Nephron progenitor cell (in vitro differentiated cells): ENCODE measurements at regions not wholly inside any gene's neighbourhood (a gene's known extent, or its start where the extent isn't known, plus 50 kb on each side); places are given as distances from the start of the nearest gene placed in this dataset.

Experiments
- DNase-seq: peaks from one replicate; pipeline ENCODE4 v3.0.0; 2021
- H3K27ac Mint-ChIP-seq: 2 replicates; pipeline ENCODE4 v1.8.0; 2021; ENCODE audit warnings: mild to moderate bottlenecking, moderate library complexity, mixed read lengths
- H3K27me3 Mint-ChIP-seq: 2 replicates; pipeline ENCODE4 v1.8.0; 2021; ENCODE audit warnings: mild to moderate bottlenecking, low read depth, mixed read lengths; ENCODE audit not compliant: poor library complexity
- H3K36me3 Mint-ChIP-seq: 2 replicates; pipeline ENCODE4 v1.8.0; 2021; ENCODE audit warnings: low read depth, mixed read lengths
- H3K4me1 Mint-ChIP-seq: 2 replicates; pipeline ENCODE4 v1.8.0; 2021; ENCODE audit warnings: mixed read lengths
- H3K4me3 Mint-ChIP-seq: 2 replicates; pipeline ENCODE4 v1.8.0; 2021; ENCODE audit warnings: mild to moderate bottlenecking, moderate library complexity, mixed read lengths
- H3K9me3 Mint-ChIP-seq: 2 replicates; pipeline ENCODE4 v1.8.0; 2021; ENCODE audit warnings: mild to moderate bottlenecking, moderate library complexity, mixed read lengths
- TF ChIP-seq, protein P1 (sequence below): fragments of 200-600 bp; sonication (generic); IDR thresholded peaks from 2 replicates; pipeline ENCODE4 v1.5.0; 2021; ENCODE audit warnings: antibody characterized with exemption

- TF ChIP-seq, protein P1, sequence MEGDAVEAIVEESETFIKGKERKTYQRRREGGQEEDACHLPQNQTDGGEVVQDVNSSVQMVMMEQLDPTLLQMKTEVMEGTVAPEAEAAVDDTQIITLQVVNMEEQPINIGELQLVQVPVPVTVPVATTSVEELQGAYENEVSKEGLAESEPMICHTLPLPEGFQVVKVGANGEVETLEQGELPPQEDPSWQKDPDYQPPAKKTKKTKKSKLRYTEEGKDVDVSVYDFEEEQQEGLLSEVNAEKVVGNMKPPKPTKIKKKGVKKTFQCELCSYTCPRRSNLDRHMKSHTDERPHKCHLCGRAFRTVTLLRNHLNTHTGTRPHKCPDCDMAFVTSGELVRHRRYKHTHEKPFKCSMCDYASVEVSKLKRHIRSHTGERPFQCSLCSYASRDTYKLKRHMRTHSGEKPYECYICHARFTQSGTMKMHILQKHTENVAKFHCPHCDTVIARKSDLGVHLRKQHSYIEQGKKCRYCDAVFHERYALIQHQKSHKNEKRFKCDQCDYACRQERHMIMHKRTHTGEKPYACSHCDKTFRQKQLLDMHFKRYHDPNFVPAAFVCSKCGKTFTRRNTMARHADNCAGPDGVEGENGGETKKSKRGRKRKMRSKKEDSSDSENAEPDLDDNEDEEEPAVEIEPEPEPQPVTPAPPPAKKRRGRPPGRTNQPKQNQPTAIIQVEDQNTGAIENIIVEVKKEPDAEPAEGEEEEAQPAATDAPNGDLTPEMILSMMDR = no peak
- H3K9me3 Mint-ChIP-seq = peaks cover 15% of the 10 kb centered on the region
- no peak overlapping the region for H3K4me3 Mint-ChIP-seq
- H3K27me3 Mint-ChIP-seq = no peaks in the 10 kb centered on the region
- DNase-seq = no peak
- no peaks in the 10 kb centered on the region for H3K4me1 Mint-ChIP-seq
- H3K36me3 Mint-ChIP-seq = no peaks in the 10 kb centered on the region
- H3K27ac Mint-ChIP-seq = no peak overlapping the region
Observed at GRCh38 chr1:182135946-182136345, 74.4 kb upstream of the ZNF648 start.

DNA sequence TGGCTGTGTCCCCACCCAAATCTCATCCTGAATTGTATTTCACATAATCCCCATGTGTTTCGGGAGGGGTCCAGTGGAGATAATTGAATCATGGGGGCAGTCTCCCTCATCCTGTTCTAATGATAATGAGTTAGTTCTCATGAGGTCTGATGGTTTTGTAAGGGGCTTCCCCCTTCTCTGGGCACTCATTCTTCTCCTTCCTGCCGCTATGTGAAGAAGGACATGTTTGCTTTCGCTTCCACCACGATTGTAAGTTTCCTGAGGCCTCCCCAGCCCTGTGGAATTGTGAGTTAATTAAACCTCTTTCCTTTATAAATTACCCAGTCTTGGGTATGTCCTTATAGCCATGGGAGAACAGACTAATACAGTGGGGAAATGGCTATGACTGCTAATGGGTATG, 72.7 kb upstream of the ZNF648 start:
- no peaks in the 10 kb centered on the region for H3K27me3 Mint-ChIP-seq

DNA sequence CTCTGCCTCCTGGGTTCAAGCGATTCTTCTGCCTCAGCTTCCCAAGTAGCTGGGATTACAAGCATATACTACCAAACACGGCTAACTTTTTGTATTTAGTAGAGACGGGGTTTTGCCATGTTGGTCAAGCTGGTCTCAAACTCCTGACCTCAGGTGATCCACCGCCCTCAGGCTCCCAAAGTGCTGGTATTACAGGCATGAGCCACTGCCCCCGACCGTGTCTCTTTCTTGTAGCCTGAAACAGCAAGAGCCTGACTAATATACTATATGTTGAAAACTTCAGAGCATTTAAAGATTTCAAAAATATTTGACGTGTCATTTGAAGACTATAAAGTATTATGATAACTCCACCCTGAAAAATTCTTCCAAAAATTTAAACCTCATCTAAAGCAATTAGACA, 71.7 kb upstream of the ZNF648 start:
- no peak overlapping the region for H3K4me3 Mint-ChIP-seq
- H3K4me1 Mint-ChIP-seq = peaks cover 4% of the 10 kb centered on the region
- peaks cover 15% of the 10 kb centered on the region for H3K9me3 Mint-ChIP-seq
- no peaks in the 10 kb centered on the region for H3K36me3 Mint-ChIP-seq
- H3K27me3 Mint-ChIP-seq = no peaks in the 10 kb centered on the region
- TF ChIP-seq, protein P1 = no peak
- H3K27ac Mint-ChIP-seq = no peak overlapping the region
- DNase-seq = no peak

More for the DNA sequence above, 72.7 kb upstream of the ZNF648 start:
- Mint-ChIP-seq H3K36me3 (no peaks in the 10 kb centered on the region), H3K27ac (no peak overlapping the region), H3K9me3 (peaks cover 15% of the 10 kb centered on the region), H3K4me3 (no peak overlapping the region), H3K4me1 (no peaks in the 10 kb centered on the region)
- no peak for DNase-seq
- TF ChIP-seq, protein P1 = no peak

GRCh38 chr1:182129398-182129797, 67.9 kb upstream of the ZNF648 start:
- Mint-ChIP-seq H3K4me3 (no peak overlapping the region), H3K27me3 (no peaks in the 10 kb centered on the region), H3K27ac (no peak overlapping the region), H3K9me3 (peaks cover 8% of the 10 kb centered on the region), H3K4me1 (peaks cover 4% of the 10 kb centered on the region), H3K36me3 (no peaks in the 10 kb centered on the region)
- DNase-seq = no peak
- TF ChIP-seq, protein P1 = no peak

GRCh38 chr1:182128502-182128901, 67.0 kb upstream of the ZNF648 start:
- Mint-ChIP-seq H3K27ac (no peak overlapping the region), H3K36me3 (no peaks in the 10 kb centered on the region), H3K4me1 (peaks cover 4% of the 10 kb centered on the region), H3K4me3 (no peak overlapping the region), H3K27me3 (no peaks in the 10 kb centered on the region), H3K9me3 (no peaks in the 10 kb centered on the region)
- DNase-seq = no peak
- TF ChIP-seq, protein P1 = no peak

DNA sequence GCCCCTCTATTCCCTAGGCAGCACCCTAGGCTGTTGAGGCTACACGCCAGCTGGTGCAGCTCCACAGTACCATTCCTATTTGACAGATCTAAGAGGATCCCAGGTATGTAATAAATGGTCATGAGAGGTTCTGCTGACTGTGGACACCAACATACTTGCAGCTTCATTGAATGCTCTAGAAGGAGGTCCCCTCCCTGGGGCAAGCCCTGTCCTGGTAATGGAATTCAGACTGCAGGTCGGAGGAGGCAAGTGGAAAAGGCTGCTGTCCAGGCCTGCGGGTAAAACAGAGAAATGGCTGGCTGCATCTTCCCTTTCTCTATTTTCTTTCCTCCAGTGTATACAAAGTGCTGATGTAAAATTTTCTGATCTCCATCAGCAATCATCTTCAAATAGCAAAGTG, 66.1 kb upstream of the ZNF648 start:
- Mint-ChIP-seq H3K4me3 (no peak overlapping the region), H3K4me1 (peaks cover 6% of the 10 kb centered on the region), H3K36me3 (no peaks in the 10 kb centered on the region), H3K27ac (no peak overlapping the region), H3K9me3 (no peaks in the 10 kb centered on the region), H3K27me3 (no peaks in the 10 kb centered on the region)
- TF ChIP-seq, protein P1 = no peak
- DNase-seq = no peak
